ENCODE measurements at regions not wholly inside any gene's neighbourhood (a gene's known extent, or its start where the extent isn't known, plus 50 kb on each side); places are given as distances from the start of the nearest gene placed in this dataset.
"Not testable (repeated sequence)": the region's sequence is repeated elsewhere in the genome, so short reads cannot be mapped to it uniquely, and the experiment has no call there.

DNA sequence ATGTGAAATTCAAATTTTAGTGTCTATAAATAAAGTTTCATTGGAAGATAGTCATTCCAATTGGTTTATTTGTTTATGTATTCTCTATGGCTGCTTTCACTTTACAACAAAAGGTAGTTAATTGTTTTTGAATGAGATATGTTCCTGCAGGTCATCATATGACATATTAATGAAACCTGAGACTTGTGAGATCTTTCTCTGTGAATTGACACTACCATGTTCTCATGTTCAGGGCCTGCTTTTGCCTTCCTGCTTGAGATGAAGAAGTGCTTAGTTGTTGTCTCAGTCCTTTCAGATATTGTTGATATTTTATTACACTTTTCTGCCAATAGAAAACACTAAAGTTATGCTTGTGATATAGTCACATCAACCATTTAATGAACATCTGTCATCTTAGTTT, 132.5 kb downstream of the UTRN start:
- DNase-seq, result no peak
- no peaks in the 10 kb centered on the region for H3K9me3 ChIP-seq (ENCODE audit: control insufficient read depth, low read length)
- peaks cover 6% of the 10 kb centered on the region for H3K4me1 ChIP-seq (ENCODE audit: control insufficient read depth, insufficient read depth, low read length, poor library complexity, severe bottlenecking)
- peaks cover 10% of the 10 kb centered on the region for H3K36me3 ChIP-seq (ENCODE audit: control insufficient read depth, insufficient read depth, low read length)
- no peak overlapping the region for H3K4me3 ChIP-seq (ENCODE audit: insufficient read depth, low read depth, low read length, poor library complexity, severe bottlenecking)
- H3K27ac ChIP-seq (ENCODE audit: insufficient read depth, low read length, poor library complexity, severe bottlenecking), result no peak overlapping the region
- no peaks in the 10 kb centered on the region for H3K27me3 ChIP-seq (replicated peaks; ENCODE audit: control insufficient read depth, insufficient read depth, low read length, poor library complexity, severe bottlenecking)

DNA sequence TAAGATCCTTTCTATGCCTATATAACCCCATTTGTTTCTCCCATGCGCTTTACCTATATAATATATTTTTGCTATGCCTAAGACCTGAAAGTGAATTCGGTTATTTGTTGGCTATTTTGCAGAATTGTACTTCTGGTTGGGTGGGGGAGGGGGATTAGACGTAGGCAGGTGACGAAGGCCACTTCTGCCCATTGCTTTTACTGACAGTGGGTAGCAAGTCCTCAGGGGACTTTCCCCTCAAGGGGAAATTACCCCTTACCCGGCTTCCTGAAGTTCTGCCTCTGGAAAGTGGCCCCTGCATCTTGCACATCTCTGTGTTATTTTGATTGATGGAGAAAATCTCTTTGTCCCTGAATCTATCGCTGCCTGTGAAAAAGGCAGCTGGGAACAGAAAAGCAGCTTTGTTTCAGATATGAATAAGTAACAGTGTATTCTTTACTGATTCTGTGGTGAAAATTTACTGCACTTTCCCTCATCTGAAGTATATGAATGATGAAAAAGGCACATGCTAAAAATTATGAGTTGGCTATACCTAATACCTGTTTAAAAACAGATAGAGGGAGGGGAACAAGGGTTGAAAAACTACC, 133.9 kb downstream of the UTRN start:
- Histone ChIP-seq H3K27me3 (replicated peaks; ENCODE audit: control insufficient read depth, insufficient read depth, low read length, poor library complexity, severe bottlenecking) (no peaks in the 10 kb centered on the region), H3K4me1 (ENCODE audit: control insufficient read depth, insufficient read depth, low read length, poor library complexity, severe bottlenecking) (peaks cover 6% of the 10 kb centered on the region), H3K27ac (ENCODE audit: insufficient read depth, low read length, poor library complexity, severe bottlenecking) (no peak overlapping the region), H3K4me3 (ENCODE audit: insufficient read depth, low read depth, low read length, poor library complexity, severe bottlenecking) (no peak overlapping the region), H3K9me3 (ENCODE audit: control insufficient read depth, low read length) (no peaks in the 10 kb centered on the region), H3K36me3 (ENCODE audit: control insufficient read depth, insufficient read depth, low read length) (peaks cover 22% of the 10 kb centered on the region)
- DNase-seq, result no peak

DNA sequence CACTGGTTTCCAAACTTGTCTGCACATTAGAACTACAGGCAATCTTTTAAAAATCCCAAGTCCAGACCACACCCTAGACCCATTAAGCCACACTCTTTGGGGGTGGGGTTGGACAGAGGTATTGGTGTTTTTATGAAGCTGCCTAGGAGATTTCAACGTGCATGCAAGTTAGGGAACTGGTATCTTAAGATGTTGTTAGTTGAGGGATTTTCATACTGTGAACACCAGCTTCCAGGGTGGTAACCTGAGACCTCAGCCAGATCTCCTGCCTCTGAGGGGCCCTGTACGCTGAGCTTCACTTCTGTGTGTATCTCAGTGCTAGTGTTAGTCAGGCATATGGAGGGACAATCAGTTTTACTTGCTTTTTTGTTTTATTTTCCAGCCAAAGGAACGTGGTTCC, 138.0 kb downstream of the UTRN start:
- DNase-seq, result no peak
- H3K4me1 ChIP-seq (ENCODE audit: control insufficient read depth, insufficient read depth, low read length, poor library complexity, severe bottlenecking), result peaks cover 6% of the 10 kb centered on the region
- no peaks in the 10 kb centered on the region for H3K9me3 ChIP-seq (ENCODE audit: control insufficient read depth, low read length)
- H3K27ac ChIP-seq (ENCODE audit: insufficient read depth, low read length, poor library complexity, severe bottlenecking), result no peak overlapping the region
- H3K36me3 ChIP-seq (ENCODE audit: control insufficient read depth, insufficient read depth, low read length), result peaks cover 52% of the 10 kb centered on the region
- no peak overlapping the region for H3K4me3 ChIP-seq (ENCODE audit: insufficient read depth, low read depth, low read length, poor library complexity, severe bottlenecking)
- H3K27me3 ChIP-seq (replicated peaks; ENCODE audit: control insufficient read depth, insufficient read depth, low read length, poor library complexity, severe bottlenecking), result no peaks in the 10 kb centered on the region

DNA sequence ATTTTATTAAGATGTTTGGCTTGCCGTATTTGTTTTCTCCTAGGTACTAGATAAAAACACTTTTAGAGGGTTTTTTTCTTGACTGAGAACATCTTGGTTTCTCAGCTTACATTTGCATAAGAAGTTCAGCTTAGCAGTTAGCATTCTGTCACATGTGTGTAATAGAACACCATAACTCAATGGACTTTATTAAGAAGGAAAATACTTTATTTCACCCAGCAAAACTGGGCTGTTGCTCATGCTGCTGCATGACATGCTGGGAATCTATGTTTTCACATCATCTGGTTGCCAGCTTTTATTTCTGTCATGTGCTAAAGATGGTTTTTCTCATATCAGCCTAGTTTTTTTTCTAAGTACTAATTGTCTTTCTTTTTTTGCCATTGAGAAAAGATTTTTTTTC, 144.6 kb downstream of the UTRN start:
- Histone ChIP-seq H3K36me3 (ENCODE audit: control insufficient read depth, insufficient read depth, low read length) (peaks cover 63% of the 10 kb centered on the region), H3K27me3 (replicated peaks; ENCODE audit: control insufficient read depth, insufficient read depth, low read length, poor library complexity, severe bottlenecking) (no peaks in the 10 kb centered on the region), H3K27ac (ENCODE audit: insufficient read depth, low read length, poor library complexity, severe bottlenecking) (no peak overlapping the region), H3K9me3 (ENCODE audit: control insufficient read depth, low read length) (no peaks in the 10 kb centered on the region), H3K4me1 (ENCODE audit: control insufficient read depth, insufficient read depth, low read length, poor library complexity, severe bottlenecking) (no peaks in the 10 kb centered on the region), H3K4me3 (ENCODE audit: insufficient read depth, low read depth, low read length, poor library complexity, severe bottlenecking) (no peak overlapping the region)
- DNase-seq, result no peak

DNA sequence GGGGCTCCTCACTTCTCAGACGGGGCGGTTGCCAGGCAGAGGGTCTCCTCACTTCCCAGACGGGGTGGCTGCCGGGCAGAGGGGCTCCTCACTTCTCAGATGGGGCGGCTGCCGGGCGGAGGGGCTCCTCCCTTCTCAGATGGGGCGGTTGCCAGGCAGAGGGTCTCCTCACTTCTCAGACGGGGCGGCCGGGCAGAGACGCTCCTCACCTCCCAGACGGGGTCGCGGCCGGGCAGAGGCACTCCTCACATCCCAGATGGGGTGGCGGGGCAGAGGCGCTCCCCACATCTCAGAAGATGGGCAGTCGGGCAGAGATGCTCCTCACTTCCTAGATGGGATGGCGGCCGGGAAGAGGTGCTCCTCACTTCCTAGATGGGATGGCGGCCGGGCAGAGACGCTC, 148.3 kb downstream of the UTRN start:
- not testable (repeated sequence) for H3K9me3 ChIP-seq (ENCODE audit: control insufficient read depth, low read length); DNase-seq; H3K27me3 ChIP-seq (replicated peaks; ENCODE audit: control insufficient read depth, insufficient read depth, low read length, poor library complexity, severe bottlenecking); H3K27ac ChIP-seq (ENCODE audit: insufficient read depth, low read length, poor library complexity, severe bottlenecking); H3K4me1 ChIP-seq (ENCODE audit: control insufficient read depth, insufficient read depth, low read length, poor library complexity, severe bottlenecking); H3K4me3 ChIP-seq (ENCODE audit: insufficient read depth, low read depth, low read length, poor library complexity, severe bottlenecking)
- peaks cover 58% of the 10 kb centered on the region for H3K36me3 ChIP-seq (ENCODE audit: control insufficient read depth, insufficient read depth, low read length)

DNA sequence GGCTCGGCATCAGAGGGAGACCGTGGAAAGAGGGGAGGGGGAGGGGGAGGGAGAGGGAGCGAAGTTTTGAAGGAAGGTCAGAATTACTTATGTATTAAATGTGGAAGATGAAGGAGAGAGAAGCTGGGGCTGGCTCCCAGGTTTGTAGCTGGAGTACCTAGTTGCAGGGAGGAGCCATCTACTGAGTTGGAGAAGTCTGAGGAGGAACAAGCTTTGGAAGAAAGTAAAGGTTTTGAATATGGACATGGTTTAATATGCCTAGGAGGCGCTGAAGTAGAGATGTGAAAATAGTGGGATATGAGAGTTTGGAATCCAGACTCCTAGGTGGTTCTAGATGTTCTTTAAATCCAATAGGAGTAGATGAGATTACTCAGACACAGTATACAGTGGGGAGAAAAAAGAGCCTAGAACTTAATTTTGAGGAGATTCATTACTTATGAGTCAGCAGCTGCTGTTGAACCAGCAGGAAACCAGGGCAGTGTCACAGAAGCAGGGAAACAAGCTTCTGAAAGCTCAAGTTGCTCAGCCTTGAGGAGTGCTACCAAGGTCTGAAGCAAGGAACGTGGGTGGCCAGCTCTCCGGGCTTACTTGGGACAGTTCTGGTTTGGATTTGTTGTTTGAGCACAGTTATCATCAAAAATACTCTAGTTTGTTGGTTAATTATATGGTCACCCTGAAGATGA, 149.3 kb downstream of the UTRN start:
- DNase-seq, result no peak
- H3K27ac ChIP-seq (ENCODE audit: insufficient read depth, low read length, poor library complexity, severe bottlenecking), result no peak overlapping the region
- no peaks in the 10 kb centered on the region for H3K9me3 ChIP-seq (ENCODE audit: control insufficient read depth, low read length)
- H3K27me3 ChIP-seq (replicated peaks; ENCODE audit: control insufficient read depth, insufficient read depth, low read length, poor library complexity, severe bottlenecking), result no peaks in the 10 kb centered on the region
- H3K36me3 ChIP-seq (ENCODE audit: control insufficient read depth, insufficient read depth, low read length), result peaks cover 58% of the 10 kb centered on the region
- H3K4me3 ChIP-seq (ENCODE audit: insufficient read depth, low read depth, low read length, poor library complexity, severe bottlenecking), result no peak overlapping the region
- no peaks in the 10 kb centered on the region for H3K4me1 ChIP-seq (ENCODE audit: control insufficient read depth, insufficient read depth, low read length, poor library complexity, severe bottlenecking)

DNA sequence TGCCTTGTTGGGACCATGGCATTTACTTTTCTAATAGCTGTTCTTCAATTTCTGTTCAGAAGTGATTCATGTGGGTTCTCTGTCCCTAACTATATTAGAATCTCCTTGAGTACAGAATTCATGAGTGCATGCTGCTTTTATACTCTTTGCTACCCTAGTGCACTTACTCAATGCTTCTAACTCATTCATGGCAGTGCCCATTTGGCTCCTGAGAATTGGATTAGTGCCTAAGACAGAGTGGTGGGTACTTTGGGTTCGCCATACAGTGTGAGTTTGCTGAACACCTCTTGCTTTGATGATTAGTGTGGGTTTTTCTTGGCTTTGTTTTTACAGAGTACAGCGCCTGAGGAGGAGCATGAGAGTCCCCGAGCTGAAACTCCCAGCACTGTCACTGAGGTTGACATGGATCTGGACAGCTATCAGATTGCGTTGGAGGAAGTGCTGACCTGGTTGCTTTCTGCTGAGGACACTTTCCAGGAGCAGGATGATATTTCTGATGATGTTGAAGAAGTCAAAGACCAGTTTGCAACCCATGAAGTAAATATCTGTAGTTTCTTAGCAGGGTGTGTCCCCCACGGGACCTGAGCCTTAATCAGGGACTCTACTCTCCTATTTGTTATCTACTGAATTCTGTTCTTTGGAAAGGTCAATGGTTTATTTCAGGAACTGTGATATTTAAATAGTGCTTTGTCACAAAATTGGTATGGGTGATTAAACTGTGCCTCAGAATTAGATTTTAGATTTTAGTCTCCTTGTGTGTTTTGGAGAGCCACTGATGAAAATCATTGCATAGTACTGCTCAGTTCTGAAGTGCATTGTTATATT, 150.7 kb downstream of the UTRN start:
- H3K27ac ChIP-seq (ENCODE audit: insufficient read depth, low read length, poor library complexity, severe bottlenecking), result no peak overlapping the region
- no peak for DNase-seq
- no peaks in the 10 kb centered on the region for H3K27me3 ChIP-seq (replicated peaks; ENCODE audit: control insufficient read depth, insufficient read depth, low read length, poor library complexity, severe bottlenecking)
- no peak overlapping the region for H3K4me3 ChIP-seq (ENCODE audit: insufficient read depth, low read depth, low read length, poor library complexity, severe bottlenecking)
- peaks cover 56% of the 10 kb centered on the region for H3K36me3 ChIP-seq (ENCODE audit: control insufficient read depth, insufficient read depth, low read length)
- no peaks in the 10 kb centered on the region for H3K4me1 ChIP-seq (ENCODE audit: control insufficient read depth, insufficient read depth, low read length, poor library complexity, severe bottlenecking)
- no peaks in the 10 kb centered on the region for H3K9me3 ChIP-seq (ENCODE audit: control insufficient read depth, low read length)

DNA sequence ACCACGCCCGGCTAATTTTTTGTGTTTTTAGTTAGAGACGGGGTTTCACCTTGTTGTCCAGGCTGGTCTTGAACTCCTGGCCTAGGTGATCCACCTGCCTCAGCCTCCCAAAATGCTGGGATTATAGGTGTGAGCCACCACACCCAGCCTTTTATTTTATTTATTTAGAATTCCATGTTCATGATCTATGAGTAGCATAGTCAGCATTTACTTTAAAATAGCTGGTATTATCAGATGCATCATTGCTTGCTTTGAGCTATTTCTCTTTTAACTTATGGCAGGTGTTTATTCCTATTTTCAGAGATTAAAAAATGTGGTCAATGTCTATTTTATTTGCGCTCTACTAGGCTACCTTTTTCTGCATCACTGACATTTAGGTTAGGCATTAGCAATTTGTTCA, 152.0 kb downstream of the UTRN start:
- Histone ChIP-seq H3K4me1 (ENCODE audit: control insufficient read depth, insufficient read depth, low read length, poor library complexity, severe bottlenecking) (no peaks in the 10 kb centered on the region), H3K36me3 (ENCODE audit: control insufficient read depth, insufficient read depth, low read length) (peaks cover 57% of the 10 kb centered on the region), H3K27ac (ENCODE audit: insufficient read depth, low read length, poor library complexity, severe bottlenecking) (no peak overlapping the region), H3K27me3 (replicated peaks; ENCODE audit: control insufficient read depth, insufficient read depth, low read length, poor library complexity, severe bottlenecking) (no peaks in the 10 kb centered on the region), H3K4me3 (ENCODE audit: insufficient read depth, low read depth, low read length, poor library complexity, severe bottlenecking) (no peak overlapping the region), H3K9me3 (ENCODE audit: control insufficient read depth, low read length) (no peaks in the 10 kb centered on the region)
- no peak for DNase-seq

DNA sequence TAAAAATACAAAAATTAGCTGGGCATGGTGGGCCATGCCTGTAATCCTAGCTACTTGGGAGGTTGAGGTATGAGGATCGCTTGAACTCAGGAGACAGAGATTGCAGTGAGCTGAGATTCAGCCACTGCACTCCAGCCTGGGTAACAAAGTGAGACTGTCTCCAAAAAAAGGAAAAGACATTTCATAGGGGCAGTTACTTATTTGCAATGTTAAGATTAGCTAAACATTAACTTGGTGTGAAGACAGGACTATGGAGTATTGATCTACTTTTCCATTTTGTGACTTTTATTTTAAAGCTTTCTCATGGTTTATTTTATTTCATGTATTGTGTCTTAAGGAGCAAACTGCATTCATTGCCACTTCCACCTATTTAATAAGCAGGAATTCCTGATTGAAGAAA, 153.0 kb downstream of the UTRN start:
- Histone ChIP-seq H3K9me3 (ENCODE audit: control insufficient read depth, low read length) (no peaks in the 10 kb centered on the region), H3K36me3 (ENCODE audit: control insufficient read depth, insufficient read depth, low read length) (peaks cover 63% of the 10 kb centered on the region), H3K27me3 (replicated peaks; ENCODE audit: control insufficient read depth, insufficient read depth, low read length, poor library complexity, severe bottlenecking) (no peaks in the 10 kb centered on the region)

DNA sequence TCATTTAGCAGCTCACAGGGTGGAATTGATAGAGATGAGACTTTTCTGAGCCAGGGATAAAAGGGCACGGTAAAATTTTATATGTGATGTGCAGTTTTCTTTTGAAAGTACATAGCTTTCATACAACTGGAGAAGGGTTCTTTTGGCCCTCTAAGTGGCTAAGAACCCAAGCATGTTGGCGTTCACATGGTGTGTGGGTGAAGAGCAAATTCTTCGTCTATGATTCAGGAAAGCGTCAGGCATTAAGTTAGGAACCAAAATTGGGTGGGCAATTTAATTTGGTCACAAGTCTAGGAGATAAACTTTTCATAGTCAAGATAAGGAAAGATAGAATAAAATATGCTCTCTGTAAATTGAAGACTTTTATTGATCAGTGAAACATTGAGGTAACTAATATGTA, 153.9 kb downstream of the UTRN start:
- DNase-seq, result no peak
- no peak overlapping the region for H3K27ac ChIP-seq (ENCODE audit: insufficient read depth, low read length, poor library complexity, severe bottlenecking)
- no peaks in the 10 kb centered on the region for H3K27me3 ChIP-seq (replicated peaks; ENCODE audit: control insufficient read depth, insufficient read depth, low read length, poor library complexity, severe bottlenecking)
- H3K36me3 ChIP-seq (ENCODE audit: control insufficient read depth, insufficient read depth, low read length), result peaks cover 63% of the 10 kb centered on the region
- H3K4me1 ChIP-seq (ENCODE audit: control insufficient read depth, insufficient read depth, low read length, poor library complexity, severe bottlenecking), result no peaks in the 10 kb centered on the region
- H3K9me3 ChIP-seq (ENCODE audit: control insufficient read depth, low read length), result no peaks in the 10 kb centered on the region
- H3K4me3 ChIP-seq (ENCODE audit: insufficient read depth, low read depth, low read length, poor library complexity, severe bottlenecking), result no peak overlapping the region

More for the DNA sequence above, 153.0 kb downstream of the UTRN start:
- DNase-seq, result no peak
- no peak overlapping the region for H3K4me3 ChIP-seq (ENCODE audit: insufficient read depth, low read depth, low read length, poor library complexity, severe bottlenecking)
- no peaks in the 10 kb centered on the region for H3K4me1 ChIP-seq (ENCODE audit: control insufficient read depth, insufficient read depth, low read length, poor library complexity, severe bottlenecking)
- H3K27ac ChIP-seq (ENCODE audit: insufficient read depth, low read length, poor library complexity, severe bottlenecking), result no peak overlapping the region

Measured in effector memory CD4-positive, alpha-beta T cell (primary cell).